Amygdala (tissue), 56 donors: ENCODE measurements at regions not wholly inside any gene's neighbourhood (a gene's known extent, or its start where the extent isn't known, plus 50 kb on each side); places are given as distances from the start of the nearest gene placed in this dataset.
"Not testable (repeated sequence)": the region's sequence is repeated elsewhere in the genome, so short reads cannot be mapped to it uniquely, and the experiment has no call there.

ENCODE experiments used
- DNase-seq, 56 donors: peaks; one replicate each; lab custom pipeline; 2025; lab: John Stamatoyannopoulos, UW

DNA sequence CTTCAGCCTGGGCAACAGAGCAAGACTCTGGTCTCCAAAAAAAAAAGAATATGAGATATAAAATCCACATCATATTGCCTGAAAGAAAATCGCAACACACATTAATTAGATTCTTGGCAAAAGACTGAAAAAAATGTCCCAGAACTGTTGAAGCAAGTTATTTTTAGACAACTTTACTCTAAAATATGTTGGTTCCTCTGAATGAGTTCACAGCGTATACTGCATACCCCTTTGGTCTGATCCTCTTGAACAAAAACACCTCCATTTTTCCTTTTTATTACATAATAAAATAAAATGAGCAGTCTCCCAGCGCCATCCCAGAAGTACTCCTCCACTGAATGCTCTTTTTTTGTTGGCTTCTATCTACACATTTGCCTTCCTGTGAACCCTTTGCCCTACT lies 126.0 kb upstream of the TMEM170B start:
- no peak for DNase-seq

DNA sequence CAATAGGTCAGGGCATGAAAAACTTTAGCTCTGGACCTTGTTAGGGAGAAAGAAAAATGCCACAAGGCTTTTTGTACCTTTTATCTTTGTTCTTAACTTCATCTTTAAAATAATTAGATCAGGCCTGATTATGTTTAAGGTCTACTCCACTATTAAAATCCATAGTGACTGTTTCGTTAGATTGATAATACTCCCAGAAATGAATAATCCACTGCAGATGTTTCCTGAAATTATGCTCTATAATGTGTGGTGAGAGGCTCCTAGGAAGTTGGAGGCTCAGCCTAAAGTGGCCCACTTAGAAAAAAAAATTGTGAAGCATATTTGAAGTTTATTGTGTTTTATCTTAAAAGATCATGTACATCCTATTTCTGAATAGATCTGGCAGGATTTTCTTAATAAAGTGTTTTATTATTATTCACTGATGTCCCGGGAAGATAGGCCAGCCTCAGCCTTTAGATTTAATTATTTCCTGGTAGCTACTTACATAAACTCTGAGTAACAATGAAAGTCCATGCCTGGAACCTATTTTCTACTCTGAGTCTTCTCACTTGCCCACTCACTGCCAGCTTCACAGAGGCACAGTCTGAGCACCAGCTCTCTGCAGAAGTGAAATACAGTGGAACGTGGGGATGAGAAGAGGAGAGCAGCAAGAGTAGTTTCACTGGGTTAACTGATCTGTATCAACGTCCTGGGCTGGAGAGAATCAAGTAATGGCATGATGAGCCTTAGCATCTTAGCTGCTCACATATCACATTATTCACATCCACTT lies 126.8 kb upstream of the TMEM170B start:
- peak in 11 of 56 donors; percentile 5 to 33 (median 10) for DNase-seq

DNA sequence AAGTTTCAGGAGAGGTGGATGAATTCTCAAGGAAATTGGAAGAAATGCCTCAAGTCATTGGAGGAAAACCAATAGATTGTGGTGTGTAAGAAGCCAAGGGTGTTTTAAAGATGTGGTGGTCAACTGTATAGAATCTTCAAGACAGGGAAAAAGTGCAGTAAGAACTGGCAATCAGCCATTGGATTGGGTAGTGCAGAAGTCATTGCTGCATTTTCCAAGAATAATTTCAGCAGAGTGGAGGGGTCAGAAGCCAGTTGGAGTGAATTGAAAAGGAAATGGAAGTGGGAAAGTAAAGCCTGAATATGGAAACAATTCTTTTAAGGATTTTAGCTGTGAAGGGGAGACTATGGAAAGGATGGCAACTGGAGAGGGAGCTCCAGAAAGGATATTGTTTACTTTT lies 128.2 kb upstream of the TMEM170B start:
- no peak for DNase-seq

DNA sequence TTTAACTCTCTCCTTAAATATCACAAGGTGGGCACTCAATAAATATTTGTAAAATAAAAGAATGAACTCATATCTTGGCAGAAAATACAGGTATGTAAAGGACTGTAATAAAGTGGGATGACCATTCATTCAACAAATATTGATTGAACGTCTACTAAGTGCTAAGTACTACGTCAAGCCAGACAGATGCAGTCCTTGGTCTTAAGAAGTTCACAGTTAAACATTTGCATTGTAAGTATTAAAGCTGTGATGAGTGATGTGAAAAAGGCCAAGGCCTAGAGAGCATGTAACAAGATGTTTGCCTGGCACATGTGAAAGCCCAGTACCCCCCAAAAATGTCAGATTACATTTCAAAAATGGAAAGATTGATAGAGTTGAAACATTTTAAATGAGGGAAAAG lies 130.1 kb upstream of the TMEM170B start:
- no peak for DNase-seq

DNA sequence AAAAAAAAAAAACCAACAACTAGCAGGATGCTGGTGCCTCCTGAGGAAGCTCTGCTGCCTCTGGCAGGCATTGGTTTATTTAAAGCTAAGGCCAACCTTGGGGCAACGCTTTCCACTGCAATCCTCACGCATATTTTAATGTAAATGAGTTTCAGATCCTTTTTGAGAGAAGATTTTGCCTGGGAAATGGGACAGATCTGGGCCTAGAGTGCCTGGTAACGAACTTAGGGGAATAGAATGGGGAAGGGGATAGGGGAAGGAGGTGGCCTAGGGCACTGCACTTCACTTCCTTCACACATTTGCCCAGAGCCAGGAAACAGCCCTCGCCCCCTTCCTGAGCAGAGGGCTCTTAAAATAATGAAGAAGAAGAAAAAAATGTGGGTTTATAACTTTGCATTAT lies 132.7 kb upstream of the TMEM170B start:
- peak in 1 of 56 donors; percentile 29 for DNase-seq

GRCh38 chr6:11404081-11404480 lies 133.5 kb upstream of the TMEM170B start:
- DNase-seq, result no peak

DNA sequence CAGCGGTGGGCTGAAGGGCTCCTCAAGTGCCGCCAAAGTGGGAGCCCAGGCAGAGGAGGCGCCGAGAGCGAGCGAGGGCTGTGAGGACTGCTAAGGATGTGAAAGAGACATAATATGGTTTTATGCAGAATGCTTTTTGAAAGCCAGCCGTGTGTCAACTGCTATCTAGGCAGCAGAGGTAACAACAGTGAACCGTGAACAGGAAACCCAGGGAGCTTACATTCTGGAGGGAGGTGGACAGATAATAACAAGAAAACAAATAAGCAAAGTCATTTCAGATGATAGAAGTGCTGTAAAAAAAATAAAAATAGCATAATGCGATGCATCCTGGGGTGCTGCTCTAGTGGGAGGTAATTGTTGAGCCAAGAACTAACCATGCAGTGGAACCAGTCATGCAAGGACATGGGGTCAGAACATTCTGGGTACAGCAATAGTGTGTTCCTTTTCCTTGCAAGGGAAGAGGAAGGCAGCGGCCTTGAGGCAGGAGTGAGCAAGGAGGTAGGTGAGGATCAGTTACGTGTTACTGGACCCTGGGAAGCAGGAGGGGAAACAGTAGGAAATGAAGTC lies 134.4 kb upstream of the TMEM170B start:
- no peak for DNase-seq

GRCh38 chr6:11402581-11402980 lies 135.0 kb upstream of the TMEM170B start:
- DNase-seq, result not testable (repeated sequence)

- not testable (repeated sequence) for DNase-seq
These were observed 135.6 kb upstream of the TMEM170B start for GRCh38 chr6:11401954-11402353.

GRCh38 chr6:11398451-11399326 lies 138.9 kb upstream of the TMEM170B start:
- no peak for DNase-seq

DNA sequence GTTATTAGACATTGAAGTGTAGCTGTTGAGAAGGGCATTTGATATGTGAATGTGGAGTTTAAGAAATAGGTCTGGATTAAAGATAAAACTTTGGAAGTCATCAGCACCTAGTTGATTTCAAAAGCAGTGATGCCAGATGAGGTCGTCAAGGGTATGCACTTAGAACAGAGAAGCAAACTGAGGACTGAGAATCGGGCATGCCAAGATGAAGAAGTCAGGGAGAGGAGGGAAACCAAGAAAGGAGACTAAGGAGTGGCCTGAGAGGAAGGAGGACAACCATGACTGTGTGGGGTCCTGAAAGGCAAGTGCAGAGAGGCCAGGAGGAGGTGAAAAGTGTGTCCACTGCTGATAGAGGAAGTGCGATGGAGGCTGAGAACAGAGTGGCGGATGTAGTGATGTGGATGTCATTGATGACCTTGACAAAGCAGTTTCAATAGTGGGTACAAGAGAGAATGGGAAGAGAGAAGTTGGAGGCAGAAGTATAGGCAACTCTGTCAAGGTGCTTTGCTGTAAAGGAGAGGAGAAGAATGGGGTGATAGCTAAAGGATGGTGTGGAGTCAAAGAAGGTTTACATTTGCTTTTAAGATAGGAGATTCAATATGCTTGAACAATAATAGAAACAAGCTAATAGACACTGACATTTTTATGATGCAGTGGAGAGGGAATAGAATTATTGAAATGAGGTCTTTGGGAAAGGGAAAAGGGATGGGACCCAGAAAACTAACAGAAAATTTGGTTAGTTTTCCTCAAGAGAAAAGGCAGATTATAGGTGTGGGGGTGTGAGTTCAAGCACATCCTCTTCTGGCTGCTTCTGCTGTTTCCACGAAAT lies 139.7 kb upstream of the TMEM170B start:
- DNase-seq, result no peak

- no peak for DNase-seq
These were observed 140.7 kb upstream of the TMEM170B start for GRCh38 chr6:11396860-11397259.

- no peak for DNase-seq
These were observed 143.6 kb upstream of the TMEM170B start for GRCh38 chr6:11393713-11394627.

- no peak for DNase-seq
These were observed 144.6 kb upstream of the TMEM170B start for GRCh38 chr6:11392778-11393507.

DNA sequence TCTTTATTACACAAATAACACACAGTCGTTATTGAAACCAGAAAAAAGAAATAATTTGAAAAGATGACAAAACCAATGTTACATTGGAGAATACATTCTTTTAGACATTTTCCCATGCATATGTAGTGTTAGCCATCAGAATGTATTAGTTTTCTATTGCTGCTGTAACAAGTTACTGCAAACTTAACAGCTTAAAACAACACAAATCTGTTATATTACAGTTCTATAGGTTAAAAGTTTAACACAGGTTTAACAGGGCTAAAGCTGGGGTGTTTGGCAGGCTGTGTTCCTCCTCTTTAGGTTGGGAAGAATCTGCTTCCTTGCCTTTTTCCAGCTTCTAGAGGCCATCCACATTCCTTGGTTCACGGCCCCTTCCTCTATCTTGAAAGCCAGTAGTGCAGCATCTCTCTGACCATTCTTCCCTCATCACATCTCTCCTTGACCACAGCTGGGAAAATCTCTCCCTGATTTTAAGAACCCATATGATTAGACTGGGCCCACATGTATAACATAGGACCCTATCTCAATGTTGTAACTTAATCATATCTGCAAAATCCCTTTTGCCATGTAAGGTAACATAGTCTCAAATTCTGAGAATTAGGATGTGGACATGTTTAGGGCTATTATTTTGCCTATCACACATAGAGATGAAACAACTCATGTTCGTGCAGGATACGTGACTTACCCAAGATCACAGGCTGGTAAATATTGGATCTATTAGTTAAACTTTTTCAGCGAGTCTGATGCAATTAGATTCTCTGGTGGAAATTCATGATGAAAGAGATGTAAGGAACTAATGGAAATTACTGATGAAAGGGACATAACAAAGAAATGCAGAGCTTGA lies 145.4 kb upstream of the TMEM170B start:
- no peak for DNase-seq

DNA sequence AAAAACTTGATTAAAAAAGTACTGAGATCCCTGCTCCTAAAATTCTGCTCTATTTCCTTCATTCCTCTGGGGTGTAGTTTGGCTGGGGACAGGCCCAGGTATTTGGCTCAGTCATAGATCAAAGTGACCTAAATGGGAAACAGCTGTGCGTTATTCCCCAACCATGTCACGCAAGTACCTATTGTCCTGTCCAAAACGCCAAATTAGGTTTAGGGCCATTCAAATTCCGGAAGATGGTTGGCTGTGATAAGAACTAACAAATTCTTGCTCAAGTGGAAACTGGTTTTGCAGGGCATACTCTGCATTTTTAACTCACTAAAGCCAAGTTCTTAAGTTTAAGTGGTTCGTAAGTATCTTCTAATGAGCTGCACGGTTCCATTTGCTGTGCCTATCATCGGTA lies 147.6 kb upstream of the TMEM170B start:
- DNase-seq, result no peak

DNA sequence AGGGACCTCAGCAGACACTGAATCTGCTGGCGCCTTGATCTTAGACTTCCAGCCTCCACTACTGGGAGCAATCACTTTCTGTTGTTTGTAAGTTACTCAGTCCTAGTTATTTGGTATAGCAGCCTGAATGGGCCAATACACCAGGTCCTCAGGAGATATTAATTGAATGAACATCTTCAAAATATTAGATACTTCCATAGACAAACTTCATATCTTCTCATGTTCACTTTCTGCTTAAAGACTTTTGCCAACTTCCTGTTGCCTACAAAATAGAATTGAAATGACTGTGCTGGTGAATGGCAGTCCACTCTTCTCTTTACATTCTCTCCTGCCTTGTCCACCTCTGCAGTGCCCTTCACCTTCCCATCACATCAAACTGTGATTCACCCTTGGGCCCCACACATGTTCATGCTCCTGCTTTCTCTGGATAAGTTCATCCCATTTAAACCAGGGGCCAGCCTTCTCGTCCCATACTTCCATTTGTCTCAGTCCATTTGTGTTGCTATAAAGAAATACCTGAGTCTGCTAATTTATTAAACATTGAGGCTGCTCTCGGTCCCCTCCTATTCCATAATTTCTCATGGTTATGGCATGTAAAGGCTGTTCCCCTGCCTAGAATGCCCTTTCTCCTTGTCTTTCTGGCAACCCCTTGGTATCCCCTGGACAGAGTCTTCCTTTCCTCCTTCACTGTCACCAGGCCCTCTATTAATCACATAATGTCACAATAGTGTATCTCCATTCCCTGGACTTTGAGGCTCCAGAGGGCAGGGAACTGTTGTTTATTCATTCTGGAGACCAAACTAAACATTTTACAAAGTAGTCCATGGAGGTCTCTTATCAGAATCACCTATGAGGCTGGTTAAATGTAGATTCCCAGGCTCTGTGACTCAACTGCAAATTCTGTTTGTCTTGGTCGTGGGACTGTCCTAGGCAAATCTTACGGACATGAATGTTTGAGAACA lies 148.3 kb upstream of the TMEM170B start:
- DNase-seq, result no peak
